ENCODE measurements at regions not wholly inside any gene's neighbourhood (a gene's known extent, or its start where the extent isn't known, plus 50 kb on each side); places are given as distances from the start of the nearest gene placed in this dataset.

GRCh38 chr2:226159875-226160479 is 639.6 kb downstream of the IRS1 start (continued):
- TF ChIP-seq, protein P1, sequence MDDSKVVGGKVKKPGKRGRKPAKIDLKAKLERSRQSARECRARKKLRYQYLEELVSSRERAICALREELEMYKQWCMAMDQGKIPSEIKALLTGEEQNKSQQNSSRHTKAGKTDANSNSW (CRISPR knock-in tag; IDR thresholded peaks at IDR 0.05; ENCODE audit: borderline replicate concordance) = no peak
- TF ChIP-seq SMC3 (IDR thresholded peaks at IDR 0.05; ENCODE audit: low read length) (peak; percentile 32; the same call in 1 of the 2 replicates), KLF16 (CRISPR knock-in tag; IDR thresholded peaks at IDR 0.05) (peak in 1 of 2 experiments; percentile 90; a peak in 2 of 4 replicates), ZFP36L2 (CRISPR knock-in tag; IDR thresholded peaks at IDR 0.05) (no peak), STAG1 (CRISPR knock-in tag; IDR thresholded peaks at IDR 0.05) (peak; percentile 67), ZSCAN9 (CRISPR knock-in tag; IDR thresholded peaks at IDR 0.05; ENCODE audit: borderline replicate concordance) (peak; percentile 41; the same call in 1 of the 2 replicates), IRX3 (CRISPR knock-in tag; IDR thresholded peaks at IDR 0.05; ENCODE audit: borderline replicate concordance, low read depth) (no peak), ZNF547 (CRISPR knock-in tag; IDR thresholded peaks at IDR 0.05) (no peak), JUN (CRISPR knock-in tag; IDR thresholded peaks at IDR 0.05) (no peak), NPAS2 (CRISPR knock-in tag; IDR thresholded peaks at IDR 0.05; ENCODE audit: borderline replicate concordance) (no peak), ZNF557 (CRISPR knock-in tag; IDR thresholded peaks at IDR 0.05) (no peak), SETDB1 (CRISPR knock-in tag; IDR thresholded peaks at IDR 0.05; ENCODE audit: borderline replicate concordance) (no peak), ZC3H4 (CRISPR knock-in tag; IDR thresholded peaks at IDR 0.05; ENCODE audit: borderline replicate concordance) (no peak), PAWR (CRISPR knock-in tag; IDR thresholded peaks at IDR 0.05; ENCODE audit: borderline replicate concordance) (no peak), NFE2L2 (IDR thresholded peaks at IDR 0.05; ENCODE audit: low read length) (no peak), REL (CRISPR knock-in tag; conservative IDR thresholded peaks at IDR 0.05) (no peak), ZNF619 (CRISPR knock-in tag; IDR thresholded peaks at IDR 0.05) (no peak), FOXA3 (CRISPR knock-in tag; IDR thresholded peaks at IDR 0.05) (peak; percentile 98), THAP11 (CRISPR knock-in tag; IDR thresholded peaks at IDR 0.05) (no peak; the same call in 1 of the 2 replicates), ZNF138 (CRISPR knock-in tag; IDR thresholded peaks at IDR 0.05; ENCODE audit: low read depth) (no peak), HDAC1 (CRISPR knock-in tag; IDR thresholded peaks at IDR 0.05) (peak; percentile 72), SOX6 (IDR thresholded peaks at IDR 0.05) (no peak), SOX6 (CRISPR knock-in tag; IDR thresholded peaks at IDR 0.05) (peak; percentile 99)
- TF ChIP-seq, protein P2, sequence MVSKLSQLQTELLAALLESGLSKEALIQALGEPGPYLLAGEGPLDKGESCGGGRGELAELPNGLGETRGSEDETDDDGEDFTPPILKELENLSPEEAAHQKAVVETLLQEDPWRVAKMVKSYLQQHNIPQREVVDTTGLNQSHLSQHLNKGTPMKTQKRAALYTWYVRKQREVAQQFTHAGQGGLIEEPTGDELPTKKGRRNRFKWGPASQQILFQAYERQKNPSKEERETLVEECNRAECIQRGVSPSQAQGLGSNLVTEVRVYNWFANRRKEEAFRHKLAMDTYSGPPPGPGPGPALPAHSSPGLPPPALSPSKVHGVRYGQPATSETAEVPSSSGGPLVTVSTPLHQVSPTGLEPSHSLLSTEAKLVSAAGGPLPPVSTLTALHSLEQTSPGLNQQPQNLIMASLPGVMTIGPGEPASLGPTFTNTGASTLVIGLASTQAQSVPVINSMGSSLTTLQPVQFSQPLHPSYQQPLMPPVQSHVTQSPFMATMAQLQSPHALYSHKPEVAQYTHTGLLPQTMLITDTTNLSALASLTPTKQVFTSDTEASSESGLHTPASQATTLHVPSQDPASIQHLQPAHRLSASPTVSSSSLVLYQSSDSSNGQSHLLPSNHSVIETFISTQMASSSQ (IDR thresholded peaks at IDR 0.05; ENCODE audit: low read depth) = peak; percentile 88
- TF ChIP-seq, protein P2 (CRISPR knock-in tag; IDR thresholded peaks at IDR 0.05; ENCODE audit: borderline replicate concordance) = peak; percentile 95; the same call in 1 of the 2 replicates
- TF ChIP-seq, protein P3, sequence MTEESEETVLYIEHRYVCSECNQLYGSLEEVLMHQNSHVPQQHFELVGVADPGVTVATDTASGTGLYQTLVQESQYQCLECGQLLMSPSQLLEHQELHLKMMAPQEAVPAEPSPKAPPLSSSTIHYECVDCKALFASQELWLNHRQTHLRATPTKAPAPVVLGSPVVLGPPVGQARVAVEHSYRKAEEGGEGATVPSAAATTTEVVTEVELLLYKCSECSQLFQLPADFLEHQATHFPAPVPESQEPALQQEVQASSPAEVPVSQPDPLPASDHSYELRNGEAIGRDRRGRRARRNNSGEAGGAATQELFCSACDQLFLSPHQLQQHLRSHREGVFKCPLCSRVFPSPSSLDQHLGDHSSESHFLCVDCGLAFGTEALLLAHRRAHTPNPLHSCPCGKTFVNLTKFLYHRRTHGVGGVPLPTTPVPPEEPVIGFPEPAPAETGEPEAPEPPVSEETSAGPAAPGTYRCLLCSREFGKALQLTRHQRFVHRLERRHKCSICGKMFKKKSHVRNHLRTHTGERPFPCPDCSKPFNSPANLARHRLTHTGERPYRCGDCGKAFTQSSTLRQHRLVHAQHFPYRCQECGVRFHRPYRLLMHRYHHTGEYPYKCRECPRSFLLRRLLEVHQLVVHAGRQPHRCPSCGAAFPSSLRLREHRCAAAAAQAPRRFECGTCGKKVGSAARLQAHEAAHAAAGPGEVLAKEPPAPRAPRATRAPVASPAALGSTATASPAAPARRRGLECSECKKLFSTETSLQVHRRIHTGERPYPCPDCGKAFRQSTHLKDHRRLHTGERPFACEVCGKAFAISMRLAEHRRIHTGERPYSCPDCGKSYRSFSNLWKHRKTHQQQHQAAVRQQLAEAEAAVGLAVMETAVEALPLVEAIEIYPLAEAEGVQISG (CRISPR knock-in tag; IDR thresholded peaks at IDR 0.05) = no peak
